Amniotic epithelial cell (primary cell): ENCODE measurements at regions not wholly inside any gene's neighbourhood (a gene's known extent, or its start where the extent isn't known, plus 50 kb on each side); places are given as distances from the start of the nearest gene placed in this dataset.

Experiments used
- DNase-seq: peaks from one replicate; pipeline ENCODE4 v3.0.0-alpha.2; 2010; ENCODE audit warnings: low read depth

DNA sequence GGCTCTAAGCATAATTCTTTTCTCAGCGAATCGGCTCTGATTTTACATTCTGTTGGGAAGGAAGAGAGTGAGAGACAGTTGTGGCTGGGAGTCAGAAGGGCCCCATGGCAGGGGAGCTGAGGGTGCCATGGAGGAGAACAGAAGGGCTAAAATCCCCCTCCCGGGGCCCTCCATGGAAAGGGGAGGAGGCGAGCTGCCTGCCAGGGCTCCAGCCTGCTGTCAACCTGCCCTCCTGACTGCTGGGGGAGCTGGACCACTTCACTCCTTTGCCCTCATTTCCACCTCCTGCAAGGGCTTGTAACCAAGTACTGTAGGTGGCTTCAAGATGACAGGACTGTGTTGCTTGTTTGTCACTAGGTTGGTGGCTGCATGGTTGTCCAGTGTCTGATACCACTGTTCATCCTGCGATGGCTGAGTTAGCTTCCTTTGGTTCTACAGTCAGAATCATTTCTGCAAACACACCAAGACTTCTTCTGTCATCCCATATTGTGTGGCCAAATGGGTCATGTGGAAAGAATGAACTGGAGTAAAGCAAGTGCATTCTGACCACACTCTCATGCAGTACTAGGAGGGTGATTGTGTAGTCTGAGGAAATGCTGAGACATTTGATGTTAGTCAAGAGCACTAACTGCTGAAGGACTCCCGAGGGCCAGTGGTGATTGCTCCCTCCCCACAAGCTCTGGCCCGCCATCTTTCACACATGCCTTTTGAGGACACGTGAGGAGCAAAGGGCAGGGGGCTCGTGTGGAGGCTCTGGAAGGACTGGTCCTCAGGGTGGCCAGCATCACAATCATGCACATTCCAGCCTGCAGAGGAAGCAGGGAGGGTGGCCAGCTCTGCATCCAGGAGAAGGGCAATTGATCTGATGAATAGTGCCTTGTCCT is 307.2 kb downstream of the GADD45G start:
- DNase-seq: peak; percentile 6

DNA sequence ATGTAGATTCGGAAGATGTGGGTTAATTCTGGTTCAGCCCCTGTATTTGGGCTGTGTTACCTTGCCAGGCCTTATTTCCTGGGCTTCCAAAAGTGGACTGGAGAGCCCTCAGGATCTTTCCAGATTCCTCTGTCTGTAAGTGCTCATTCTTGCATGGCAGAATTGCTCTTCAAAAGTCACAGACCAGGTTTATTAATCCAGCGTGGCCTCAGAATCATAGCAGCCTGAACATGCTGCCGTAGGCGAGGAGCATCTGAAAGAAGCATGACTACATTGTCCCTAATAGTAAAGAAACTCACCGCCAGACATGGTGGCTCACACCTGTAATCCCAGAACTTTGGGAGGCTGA is 307.8 kb downstream of the GADD45G start:
- no peak for DNase-seq

DNA sequence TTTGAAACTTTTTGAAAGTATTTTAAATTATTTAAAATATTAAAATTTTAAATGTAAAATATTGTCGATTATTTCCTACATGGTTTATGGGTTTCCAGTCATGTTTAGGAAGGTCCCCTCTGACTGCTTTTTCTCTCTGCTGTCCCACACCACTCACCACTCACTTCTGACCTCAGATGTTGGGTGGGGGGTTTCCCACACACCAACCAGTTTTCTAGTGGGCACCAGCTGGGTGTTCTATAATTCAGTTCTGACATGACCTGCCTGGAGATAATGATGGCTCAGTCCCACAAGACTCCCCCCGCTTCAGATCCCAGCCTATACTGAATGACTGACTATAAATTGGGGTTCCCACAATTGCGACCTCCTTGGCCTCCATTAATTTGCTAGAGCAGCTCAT is 310.4 kb downstream of the GADD45G start:
- no peak for DNase-seq

DNA sequence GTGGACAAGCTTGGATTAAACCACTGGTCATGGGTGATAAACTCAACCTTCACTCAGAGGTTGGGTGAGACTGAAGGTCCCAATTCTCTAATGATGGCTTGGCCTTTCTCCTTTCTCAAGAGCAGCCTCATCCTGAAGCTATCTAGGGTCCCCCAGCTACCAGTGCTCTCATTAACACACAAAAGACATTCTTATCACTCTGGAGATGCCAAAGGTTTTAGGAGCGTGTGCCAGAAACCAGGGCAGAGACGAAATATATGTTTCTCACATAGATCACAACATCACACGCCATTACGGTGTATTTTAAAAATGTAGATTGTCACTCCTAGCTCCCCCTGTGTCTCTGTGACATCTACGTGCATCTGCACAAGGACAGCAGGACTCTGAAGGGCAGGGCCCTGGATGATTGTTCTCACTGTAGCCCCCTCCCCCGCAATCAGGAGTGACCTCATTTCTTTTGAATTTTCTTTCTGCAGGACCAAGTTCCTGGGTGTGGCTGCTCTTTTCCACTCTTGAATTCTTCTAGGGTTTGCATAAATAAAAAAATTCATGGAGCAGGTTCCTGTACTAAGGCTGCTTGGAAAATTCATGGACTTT is 311.3 kb downstream of the GADD45G start:
- no peak for DNase-seq

DNA sequence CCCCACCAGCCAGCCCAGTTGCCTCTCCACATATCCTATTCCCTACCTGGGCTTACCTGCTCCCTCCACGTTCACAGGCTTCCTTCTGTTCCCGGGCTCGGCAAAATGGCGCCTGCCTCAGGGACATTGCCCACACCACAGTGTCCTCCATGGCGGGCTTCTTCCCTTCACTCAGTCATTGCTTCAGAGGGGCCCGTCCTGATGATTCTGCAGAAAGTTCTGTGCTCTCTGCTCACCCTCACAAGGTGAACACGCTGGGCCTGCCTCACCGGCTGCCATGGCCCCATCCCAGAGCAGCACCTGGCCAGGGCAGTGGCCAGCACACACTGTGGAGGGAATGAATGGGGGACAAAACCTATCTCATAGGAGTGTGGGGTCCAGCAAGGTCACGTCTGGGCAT is 313.0 kb downstream of the GADD45G start:
- DNase-seq: no peak

DNA sequence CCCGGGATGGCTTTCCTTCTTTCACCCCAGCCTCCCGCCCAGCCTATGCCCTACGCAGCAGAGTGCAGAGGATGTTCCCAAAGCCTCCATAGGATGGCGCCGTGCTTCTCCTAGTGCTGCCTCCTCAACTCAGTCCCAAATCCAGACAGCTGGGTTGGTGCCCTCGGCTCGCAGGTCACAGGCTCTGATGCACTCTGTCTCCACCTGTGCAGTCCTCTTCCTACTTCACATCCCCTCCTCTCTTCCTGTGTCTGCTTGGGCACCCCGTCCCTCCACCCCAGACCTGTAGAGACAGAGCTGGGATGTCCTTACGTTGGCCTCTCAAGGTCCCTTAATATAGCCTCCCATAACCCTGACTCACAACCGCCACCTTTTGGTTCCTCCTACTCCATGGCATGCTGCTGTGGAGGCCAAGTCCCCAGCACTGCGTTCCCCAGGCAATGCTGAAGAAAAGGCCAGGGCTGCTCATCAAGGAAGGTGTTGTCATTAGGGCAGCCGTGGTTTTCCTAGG is 314.4 kb downstream of the GADD45G start:
- DNase-seq: peak; percentile 4

DNA sequence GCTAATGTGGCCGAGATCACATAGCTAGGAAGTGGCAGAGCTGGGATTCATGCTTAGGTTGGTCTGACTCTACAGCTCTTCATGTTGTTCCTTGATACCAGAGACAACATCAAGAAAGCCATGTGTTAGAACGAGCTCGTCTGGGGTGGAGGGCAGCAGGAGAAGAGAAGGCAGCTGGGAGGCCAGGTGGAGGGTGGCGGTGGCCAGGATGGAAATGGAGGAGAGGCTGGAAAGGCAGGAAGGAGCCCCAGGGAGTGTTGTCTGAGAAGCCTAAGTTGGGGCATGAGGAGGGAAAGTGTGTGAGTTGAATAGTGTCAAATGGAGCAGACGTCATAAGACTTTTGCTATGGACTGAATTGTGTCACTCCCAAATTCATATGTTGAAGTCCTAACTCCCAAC is 315.3 kb downstream of the GADD45G start:
- no peak for DNase-seq

DNA sequence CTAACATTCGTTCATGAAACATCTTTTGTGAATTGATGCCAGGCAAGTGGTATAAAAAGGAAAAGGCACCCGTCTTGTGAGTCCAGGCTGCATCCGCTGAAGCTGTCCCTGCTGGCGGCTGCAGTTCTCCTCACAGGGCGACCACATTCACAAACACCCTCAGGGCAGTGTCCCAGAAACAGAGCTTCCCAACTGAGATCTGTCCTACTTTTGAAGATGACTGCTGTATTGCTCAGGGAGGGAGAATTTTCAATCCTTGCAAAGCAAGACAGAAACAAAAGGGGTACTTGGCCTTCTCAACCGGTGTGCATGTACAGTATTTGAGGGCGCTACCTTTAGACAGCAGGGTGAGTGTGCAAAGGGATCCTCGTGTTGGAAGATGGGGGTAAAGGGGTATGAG is 316.1 kb downstream of the GADD45G start:
- DNase-seq: no peak

DNA sequence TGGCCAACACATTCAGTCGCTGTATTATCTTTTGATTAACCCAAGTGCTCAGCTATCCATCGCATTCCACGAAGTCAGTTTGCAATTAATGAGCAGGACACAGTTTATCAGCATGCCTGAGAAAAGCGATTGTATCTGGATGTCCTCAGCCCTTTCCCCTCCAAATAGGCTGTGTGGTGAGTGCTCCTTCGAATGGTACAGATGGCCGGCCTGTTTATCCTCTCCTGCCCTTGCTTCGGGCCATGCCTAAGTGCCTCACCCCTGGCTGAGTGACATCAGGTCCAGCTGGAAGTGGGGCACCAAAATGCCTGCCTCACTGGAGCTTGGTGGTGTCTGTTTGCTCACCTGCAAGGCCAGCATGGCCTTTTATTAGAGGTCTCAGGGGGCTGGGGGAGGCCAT is 317.3 kb downstream of the GADD45G start:
- no peak for DNase-seq

DNA sequence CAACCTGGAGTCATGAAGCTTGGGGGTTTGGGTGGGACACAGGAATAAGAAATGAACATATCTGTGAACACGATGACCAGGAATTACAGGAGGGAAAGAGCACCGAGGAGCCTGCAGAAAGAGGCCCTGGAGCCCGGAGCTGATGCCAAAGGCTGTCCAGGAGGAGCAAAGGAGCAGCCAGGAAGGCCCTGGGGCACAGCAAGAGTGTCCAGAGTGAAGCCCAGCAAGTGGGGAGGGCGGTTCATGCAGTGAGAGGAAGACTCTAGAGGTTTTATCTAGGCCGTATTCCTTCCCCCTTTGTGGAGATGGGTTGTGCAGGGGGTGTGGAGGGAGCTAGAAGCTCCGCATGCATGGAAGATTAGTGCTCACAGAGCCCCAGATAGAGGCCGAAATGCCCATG is 318.4 kb downstream of the GADD45G start:
- DNase-seq: no peak

DNA sequence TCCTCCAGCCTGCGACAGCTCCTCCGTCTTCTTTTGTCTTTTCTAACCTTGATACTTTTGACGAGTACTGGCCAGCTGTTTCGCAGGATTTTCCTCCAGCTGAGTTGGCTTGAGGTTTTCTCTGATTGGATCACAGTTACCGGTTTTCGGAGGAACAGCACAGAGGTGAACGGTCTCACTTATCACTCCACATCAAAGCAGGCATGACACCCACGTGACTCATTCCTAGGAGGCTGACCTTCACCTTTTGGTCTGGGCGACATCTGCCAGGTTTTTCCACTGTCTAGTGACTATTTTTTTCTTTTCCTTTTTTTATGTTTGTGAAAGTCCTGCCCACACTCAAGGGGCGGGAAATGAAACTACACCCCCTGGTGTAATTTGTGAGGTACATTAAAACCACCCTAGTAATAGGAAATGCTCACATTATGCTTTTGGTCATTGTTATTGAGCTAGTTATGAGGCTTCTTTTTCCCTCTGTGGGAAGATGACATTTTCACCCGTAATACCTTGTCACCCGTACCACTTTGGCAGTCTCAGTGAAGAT is 319.2 kb downstream of the GADD45G start:
- no peak for DNase-seq

DNA sequence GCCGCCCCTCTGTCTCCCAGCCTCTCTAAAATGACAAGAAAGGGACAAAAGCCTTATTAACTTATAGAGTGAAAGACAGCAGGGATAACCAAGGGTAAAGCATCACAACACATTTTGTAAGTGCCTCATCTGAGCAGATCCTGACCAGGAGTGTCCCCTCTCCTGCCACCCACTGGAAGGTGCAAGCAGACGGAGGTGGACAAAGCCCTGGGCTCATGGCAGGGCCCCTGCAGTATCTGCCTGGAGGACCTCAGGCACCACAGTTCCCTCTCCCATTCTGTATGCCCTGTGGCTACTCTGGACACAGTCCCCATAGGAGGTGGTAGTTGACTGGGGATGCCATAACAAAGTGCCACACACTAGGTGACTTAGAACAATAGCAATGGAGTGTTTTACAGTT is 319.8 kb downstream of the GADD45G start:
- DNase-seq: no peak

DNA sequence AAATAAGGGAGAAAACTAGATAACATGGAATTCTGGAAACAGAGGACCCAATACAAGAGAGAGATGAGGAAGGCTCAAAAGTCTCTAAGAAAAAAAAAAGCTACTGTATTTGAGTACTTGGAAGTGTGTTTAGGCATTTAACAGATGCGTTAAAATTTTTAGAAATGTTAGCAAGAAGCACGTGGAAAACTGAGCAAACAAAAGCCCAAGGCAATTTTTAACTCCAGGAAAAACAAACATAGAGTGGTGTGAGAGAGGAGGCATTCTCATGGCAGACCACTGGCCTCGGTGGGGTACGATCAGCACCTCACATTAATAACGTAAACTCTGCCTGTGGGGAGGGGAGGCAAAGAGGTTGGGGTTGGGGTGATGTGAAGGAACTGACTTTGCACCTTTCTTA is 321.4 kb downstream of the GADD45G start:
- DNase-seq: no peak

DNA sequence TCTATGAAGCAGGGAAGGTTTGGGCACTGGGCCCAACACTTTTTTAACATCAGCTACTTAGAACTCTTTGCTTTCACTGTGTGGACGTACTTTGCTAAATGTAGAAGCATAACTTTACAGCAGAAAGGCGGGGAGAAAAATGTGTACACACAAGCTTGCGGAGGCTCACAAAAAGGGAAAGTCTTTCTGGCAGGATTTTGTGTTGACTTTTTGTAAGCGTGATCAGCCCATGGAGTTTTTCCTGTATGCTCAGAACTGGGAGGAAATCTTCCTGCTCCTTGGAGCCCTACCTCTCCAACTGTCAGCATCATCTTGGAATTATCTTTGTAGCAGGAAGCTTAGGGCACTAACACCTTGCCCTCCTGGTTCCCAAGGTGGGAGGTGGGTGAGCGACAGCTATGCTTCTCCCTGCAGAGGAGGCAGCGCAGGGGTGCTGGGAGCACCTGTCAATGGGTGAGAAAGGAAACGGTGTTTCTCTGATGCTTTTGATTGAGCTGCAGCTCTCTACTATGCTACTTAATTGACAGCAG is 321.9 kb downstream of the GADD45G start:
- no peak for DNase-seq

DNA sequence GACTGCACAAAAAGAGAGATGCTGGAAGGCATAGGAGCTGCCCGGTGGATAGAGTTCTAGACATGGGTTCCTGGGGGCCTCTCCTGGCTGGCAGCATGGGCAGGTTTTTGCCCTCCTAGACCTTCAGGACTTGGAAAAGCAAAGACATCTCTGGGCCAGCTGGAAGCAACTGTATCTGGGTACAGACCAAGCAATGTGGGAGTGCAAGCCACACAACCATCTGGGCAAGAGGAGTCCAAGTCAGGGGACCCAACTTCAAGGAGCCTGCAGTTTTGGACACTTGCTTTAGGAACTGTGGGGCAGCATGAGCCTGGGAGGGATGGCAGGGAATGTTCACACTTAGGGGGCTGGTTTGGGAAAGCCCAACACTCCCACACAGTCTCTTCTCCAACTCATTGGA is 323.3 kb downstream of the GADD45G start:
- no peak for DNase-seq

DNA sequence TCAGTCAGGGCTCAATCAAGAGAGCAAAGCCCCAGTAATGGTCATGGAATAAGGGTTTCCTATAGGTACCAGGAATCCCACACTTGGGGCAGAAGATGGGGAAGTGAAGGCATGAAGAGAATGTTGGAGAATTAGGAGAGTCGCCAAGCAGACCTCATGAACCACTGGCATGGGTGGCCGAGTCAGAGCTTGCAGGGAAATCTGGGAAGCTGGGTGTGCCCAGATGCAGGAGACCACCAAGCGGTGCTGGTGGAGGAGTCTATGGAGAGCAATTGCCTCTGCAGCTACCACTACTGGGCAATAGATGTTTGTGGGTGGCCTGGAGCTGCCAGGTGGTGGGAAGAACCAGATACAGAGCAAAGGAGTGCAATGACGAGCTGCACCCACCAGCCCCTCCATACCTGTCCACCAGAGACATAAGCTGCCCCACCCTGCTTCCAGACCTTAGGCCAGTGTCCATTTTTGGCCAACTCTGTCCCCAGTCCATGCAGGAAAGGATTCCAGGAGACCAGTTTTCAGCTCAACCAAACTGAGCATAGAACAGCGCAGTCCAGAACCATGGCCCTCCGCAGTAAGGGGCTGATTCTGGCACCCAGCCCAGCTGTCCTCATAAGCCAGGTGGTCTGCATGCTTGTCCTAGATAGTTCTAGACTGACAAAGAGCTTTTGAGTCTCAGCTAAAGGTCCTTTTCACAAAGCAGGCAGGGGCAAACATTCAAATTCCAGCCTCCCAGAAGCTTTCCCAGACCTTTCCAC is 323.9 kb downstream of the GADD45G start:
- no peak for DNase-seq

DNA sequence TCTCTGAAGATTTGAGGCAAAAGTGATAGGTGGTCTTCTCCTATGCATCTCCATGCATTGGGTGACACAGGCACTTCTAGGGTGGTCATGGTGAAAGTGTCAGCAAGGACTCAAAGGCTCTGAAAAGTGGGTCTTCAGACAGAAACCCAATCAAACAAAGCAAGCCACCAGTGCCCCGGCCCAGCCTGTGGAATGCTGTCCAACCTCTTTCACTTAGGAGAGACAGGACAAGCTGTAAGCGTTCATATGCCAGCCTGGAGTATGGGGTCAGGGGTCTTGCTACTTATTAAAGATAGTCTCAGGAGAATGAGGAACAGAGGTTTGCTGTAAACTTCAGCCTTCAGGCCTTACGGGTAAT is 324.5 kb downstream of the GADD45G start:
- DNase-seq: no peak

DNA sequence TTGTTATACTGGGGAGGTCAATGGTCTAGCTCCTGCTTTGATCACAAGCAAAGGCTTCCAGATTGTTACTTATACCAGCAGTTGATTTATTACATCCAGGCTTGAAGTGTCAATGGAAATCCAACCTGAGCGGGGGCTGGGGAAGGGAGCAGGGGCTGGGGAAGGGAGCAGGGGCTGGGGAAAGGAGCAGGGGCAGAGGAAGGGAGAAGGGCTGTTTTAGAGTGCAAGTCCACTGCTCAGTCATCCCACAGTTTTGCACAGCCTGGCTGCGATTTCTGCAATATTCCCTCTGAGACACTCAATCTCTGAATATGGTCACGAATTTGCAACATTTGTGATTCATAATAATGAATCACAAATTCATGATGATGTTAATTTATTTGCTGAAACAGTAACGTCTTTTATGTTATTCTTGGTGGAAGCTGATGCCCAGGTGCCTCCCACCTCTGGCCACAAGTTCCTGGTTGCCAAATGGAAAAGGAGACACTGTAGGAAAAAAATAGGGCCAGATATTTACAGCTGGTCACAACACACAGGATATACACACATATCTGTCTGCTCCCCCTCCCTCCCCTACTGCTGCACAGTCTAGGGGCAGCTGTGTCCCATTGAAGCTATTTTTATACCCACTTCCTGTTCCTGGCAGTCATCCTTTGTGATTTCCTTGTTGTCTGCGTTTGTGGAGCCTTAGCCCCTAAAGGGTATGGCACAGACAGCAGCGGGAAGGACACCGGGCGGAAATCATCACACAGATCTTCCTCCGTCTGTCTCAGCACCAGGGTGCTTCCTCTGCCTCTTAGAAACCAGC is 325.1 kb downstream of the GADD45G start:
- peak; percentile 2 for DNase-seq

DNA sequence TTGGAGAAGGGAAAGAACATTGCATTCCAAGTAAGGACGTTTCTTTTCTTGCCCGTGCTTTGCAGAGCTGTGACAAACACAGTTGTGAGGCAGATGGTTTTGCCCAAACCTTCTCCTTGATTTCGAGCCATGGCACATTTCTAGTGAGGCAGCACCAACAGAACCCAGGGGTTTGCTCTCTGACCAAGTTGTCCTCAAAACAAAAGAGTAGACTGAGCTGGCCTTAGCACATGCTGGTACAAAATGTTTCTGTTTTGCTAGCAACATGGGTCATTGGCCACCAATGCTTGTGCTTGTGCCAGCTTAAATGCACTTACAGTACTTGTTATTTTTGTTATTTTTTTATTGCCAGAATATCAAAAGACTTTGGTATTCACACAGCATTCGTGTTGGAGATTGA is 328.8 kb downstream of the GADD45G start:
- DNase-seq: no peak

DNA sequence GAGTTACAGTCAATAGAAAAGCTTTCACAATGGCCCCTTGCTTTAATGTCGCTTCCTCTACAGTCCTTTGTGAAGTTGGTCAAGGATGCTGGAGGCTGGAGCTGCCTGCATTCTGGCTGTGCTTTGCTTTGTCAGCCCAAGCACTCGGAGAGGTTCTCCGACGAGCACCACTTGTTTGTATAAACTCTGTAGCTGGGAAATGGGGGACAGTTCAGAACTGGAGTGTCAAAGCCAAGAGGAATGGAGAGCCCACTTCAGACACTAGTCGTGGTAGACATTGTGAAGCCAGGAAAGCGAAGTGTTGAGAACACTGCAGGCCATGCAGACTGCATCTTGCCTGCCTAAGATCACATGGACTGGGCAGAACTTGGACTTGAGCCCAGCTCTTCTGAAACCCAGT is 330.3 kb downstream of the GADD45G start:
- no peak for DNase-seq

DNA sequence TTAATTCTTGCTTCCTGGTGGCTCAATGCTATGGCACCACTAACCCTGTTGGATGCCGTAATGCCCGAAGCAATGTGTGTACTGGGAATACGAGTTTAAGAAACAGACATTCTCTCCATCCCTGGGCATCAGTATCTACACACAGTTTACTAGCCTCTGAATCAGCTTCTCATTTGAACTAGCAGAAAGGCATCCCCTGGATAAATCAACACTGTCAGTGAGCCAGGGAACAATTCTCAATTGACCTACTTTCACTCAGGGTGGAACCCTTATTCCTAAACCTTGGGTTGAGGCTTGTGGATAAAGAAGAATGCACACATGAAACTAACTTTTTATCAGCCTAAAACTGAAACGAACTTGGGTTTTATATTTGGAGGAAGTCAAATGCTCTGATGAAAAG is 331.0 kb downstream of the GADD45G start:
- no peak for DNase-seq

DNA sequence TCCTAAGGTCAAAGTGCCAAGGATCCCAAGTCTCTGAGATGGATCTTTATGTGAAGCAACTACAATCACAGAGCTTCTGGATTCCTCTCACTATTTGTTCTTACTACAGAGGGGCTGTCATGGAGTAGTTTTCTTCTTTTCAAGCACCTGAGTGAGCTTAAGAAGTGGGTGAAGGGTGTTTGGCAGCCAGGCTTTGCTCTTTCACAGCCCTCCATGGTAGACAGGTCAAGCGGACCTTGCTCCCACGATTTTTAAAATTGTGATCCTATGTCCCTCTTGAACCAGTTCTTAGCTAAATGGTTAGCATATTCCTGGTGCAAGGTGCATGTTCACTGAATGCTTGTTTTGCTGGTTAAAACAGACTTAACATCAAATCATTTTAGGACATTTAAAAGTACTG is 332.2 kb downstream of the GADD45G start:
- no peak for DNase-seq
